IMR-90 (cell line): ENCODE measurements at regions not wholly inside any gene's neighbourhood (a gene's known extent, or its start where the extent isn't known, plus 50 kb on each side); places are given as distances from the start of the nearest gene placed in this dataset.

Experiments used
- ATAC-seq: fragments of 200-7000 bp; cut with Tn5 transposase; 2 replicates; pipeline ENCODE4 v1.9.1; 2020; ENCODE audit warnings: low read depth, mild to moderate bottlenecking, moderate library complexity
- BruUV-seq: library from RNA; stranded (reverse); fragments of 400-500 nt; replicated peaks from 2 replicates; lab custom pipeline; 2021; lab: Mats Ljungman, UMichigan
- CTCF ChIA-PET: fragments of 300-600 bp; formaldehyde crosslinking; extraction: SDS; loops from one replicate; lab custom pipeline; 2021; ENCODE audit warnings: antibody characterized with exemption; lab: Yijun Ruan, JAX
- POLR2A ChIA-PET: fragments of 300-600 bp; sonication (Branson Sonifier 250); formaldehyde crosslinking; loops from one replicate; lab custom pipeline; 2022; ENCODE audit warnings: antibody characterized with exemption; ENCODE audit not compliant: unreplicated experiment; lab: Charles Lee
- DNase-seq: peaks from one replicate; pipeline ENCODE4 v3.0.0; 2013
- H2AFZ ChIP-seq: replicated peaks from 2 replicates; pipeline ENCODE3; 2013; ENCODE audit warnings: low read length, mild to moderate bottlenecking; ENCODE audit not compliant: poor library complexity
- H2AK5ac ChIP-seq: 2 replicates; pipeline ENCODE4 v1.6.1; 2013; ENCODE audit warnings: low read depth, low read length, inconsistent platforms
- H2AK9ac ChIP-seq: replicated peaks from 2 replicates; pipeline ENCODE3; 2013; ENCODE audit warnings: mild to moderate bottlenecking, low read depth, low read length, moderate library complexity; ENCODE audit not compliant: poor library complexity
- H2BK120ac ChIP-seq: 2 replicates; pipeline ENCODE4 v1.6.1; 2013; ENCODE audit warnings: low read depth, low read length, inconsistent platforms
- H2BK15ac ChIP-seq: 3 replicates; pipeline ENCODE4 v1.6.1; 2013; ENCODE audit warnings: low read depth, low read length, inconsistent platforms
- H2BK20ac ChIP-seq: 2 replicates; pipeline ENCODE4 v1.6.1; 2013; ENCODE audit warnings: low read depth, mild to moderate bottlenecking, inconsistent platforms, low read length, moderate library complexity
- H2BK5ac ChIP-seq: 2 replicates; pipeline ENCODE4 v1.6.1; 2013; ENCODE audit warnings: mild to moderate bottlenecking, low read depth, low read length, inconsistent platforms; ENCODE audit not compliant: poor library complexity, severe bottlenecking
- H3K14ac ChIP-seq: replicated peaks from 2 replicates; pipeline ENCODE4 v1.6.1; 2013; ENCODE audit warnings: low read depth, low read length, inconsistent platforms
- H3K18ac ChIP-seq: 2 replicates; pipeline ENCODE4 v1.6.1; 2013; ENCODE audit warnings: low read depth, low read length, control low read depth
- H3K23ac ChIP-seq: 2 replicates; pipeline ENCODE4 v1.6.1; 2013; ENCODE audit warnings: low read depth, low read length, inconsistent platforms
- H3K27ac ChIP-seq: 2 replicates; pipeline ENCODE4 v1.5.1; 2013; ENCODE audit warnings: mild to moderate bottlenecking, control low read depth, low read length; ENCODE audit not compliant: insufficient read depth
- H3K27me3 ChIP-seq: 2 replicates; pipeline ENCODE4 v1.6.1; 2013; ENCODE audit warnings: low read length; ENCODE audit not compliant: control insufficient read depth, insufficient read depth
- H3K36me3 ChIP-seq: 2 replicates; pipeline ENCODE4 v1.6.1; 2013; ENCODE audit warnings: low read length, mixed read lengths; ENCODE audit not compliant: control insufficient read depth, insufficient read depth
- H3K4ac ChIP-seq: 2 replicates; pipeline ENCODE4 v1.6.1; 2013; ENCODE audit warnings: low read depth, low read length, inconsistent platforms
- H3K4me1 ChIP-seq: 2 replicates; pipeline ENCODE4 v1.6.1; 2013; ENCODE audit warnings: low read length, mixed read lengths; ENCODE audit not compliant: control insufficient read depth, insufficient read depth
- H3K4me2 ChIP-seq: 2 replicates; pipeline ENCODE4 v1.6.1; 2013; ENCODE audit warnings: low read depth, mild to moderate bottlenecking, control low read depth, low read length, moderate library complexity
- H3K4me3 ChIP-seq: 2 replicates; pipeline ENCODE4 v1.5.1; 2013; ENCODE audit warnings: low read depth, mild to moderate bottlenecking, control low read depth, low read length, moderate library complexity; ENCODE audit not compliant: insufficient read depth
- H3K56ac ChIP-seq: 2 replicates; pipeline ENCODE4 v1.6.1; 2013; ENCODE audit warnings: low read length, inconsistent platforms; ENCODE audit not compliant: insufficient read depth; ENCODE audit errors: extremely low read depth
- H3K79me1 ChIP-seq, 2 experiments: 2 replicates each; pipeline ENCODE4 v1.6.1; 2013; ENCODE audit warnings: low read length in 2 of 2, inconsistent platforms in 1 of 2, low read depth in 1 of 2
- H3K9ac ChIP-seq: 2 replicates; pipeline ENCODE4 v1.6.1; 2013; ENCODE audit warnings: low read depth, low read length, control low read depth
- H3K9me1 ChIP-seq: 2 replicates; pipeline ENCODE4 v1.6.1; 2013; ENCODE audit warnings: low read length, inconsistent platforms; ENCODE audit not compliant: insufficient read depth
- H3K9me3 ChIP-seq: 2 replicates; pipeline ENCODE4 v1.6.1; 2013; ENCODE audit warnings: low read length; ENCODE audit not compliant: control insufficient read depth, insufficient read depth
- H4K20me1 ChIP-seq: 2 replicates; pipeline ENCODE4 v1.6.1; 2013; ENCODE audit warnings: low read length, inconsistent platforms; ENCODE audit not compliant: insufficient read depth
- H4K5ac ChIP-seq: 2 replicates; pipeline ENCODE4 v1.6.1; 2013; ENCODE audit warnings: mild to moderate bottlenecking, low read depth, low read length, control low read depth
- H4K8ac ChIP-seq, 2 experiments: 2 replicates each; pipeline ENCODE4 v1.6.1; 2013; ENCODE audit warnings: low read depth in 2 of 2, low read length in 2 of 2, control low read depth in 1 of 2, inconsistent platforms in 1 of 2
- H4K91ac ChIP-seq: 2 replicates; pipeline ENCODE4 v1.6.1; 2013; ENCODE audit warnings: low read depth, low read length, inconsistent platforms; ENCODE audit not compliant: insufficient read depth
- BHLHE40 ChIP-seq: fragments of 150-350 bp; IDR thresholded peaks from 2 replicates; pipeline ENCODE4 v1.6.1; 2016; ENCODE audit warnings: mild to moderate bottlenecking, low read depth, low read length
- CEBPB ChIP-seq: IDR thresholded peaks from 2 replicates; pipeline ENCODE4 v1.6.1; 2012; ENCODE audit warnings: low read depth, low read length, improper control_type of control experiment
- CHD1 ChIP-seq: IDR thresholded peaks from 2 replicates; pipeline ENCODE4 v1.6.1; 2012; ENCODE audit warnings: low read depth, low read length, improper control_type of control experiment
- FOS ChIP-seq: fragments of 150-350 bp; IDR thresholded peaks from 2 replicates; pipeline ENCODE4 v1.6.1; 2016; ENCODE audit warnings: low read depth, low read length
- MAFK ChIP-seq: IDR thresholded peaks from 2 replicates; pipeline ENCODE4 v1.6.1; 2012; ENCODE audit warnings: low read depth, low read length, improper control_type of control experiment
- MAZ ChIP-seq: IDR thresholded peaks from 2 replicates; pipeline ENCODE4 v1.6.1; 2012; ENCODE audit warnings: low read depth, mild to moderate bottlenecking, low read length, improper control_type of control experiment, moderate library complexity, borderline replicate concordance
- MXI1 ChIP-seq: IDR thresholded peaks from 2 replicates; pipeline ENCODE4 v1.6.1; 2012; ENCODE audit warnings: low read depth, mild to moderate bottlenecking, low read length, moderate library complexity, borderline replicate concordance
- NFE2L2 ChIP-seq: fragments of 150-350 bp; IDR thresholded peaks from 2 replicates; pipeline ENCODE4 v1.6.1; 2016; ENCODE audit warnings: low read depth, mild to moderate bottlenecking, low read length
- POLR2A ChIP-seq: IDR thresholded peaks from 2 replicates; pipeline ENCODE4 v1.6.1; 2012; ENCODE audit warnings: mild to moderate bottlenecking, low read depth, low read length
- RAD21 ChIP-seq: IDR thresholded peaks from 2 replicates; pipeline ENCODE4 v1.6.1; 2012; ENCODE audit warnings: low read length, improper control_type of control experiment
- RCOR1 ChIP-seq: IDR thresholded peaks from 2 replicates; pipeline ENCODE4 v1.6.1; 2012; ENCODE audit warnings: mild to moderate bottlenecking, low read length, improper control_type of control experiment; ENCODE audit not compliant: insufficient replicate concordance
- RFX5 ChIP-seq: IDR thresholded peaks from 2 replicates; pipeline ENCODE4 v1.8.0; 2012; ENCODE audit warnings: low read depth, mild to moderate bottlenecking, low read length, moderate library complexity
- SMC3 ChIP-seq: fragments of 150-350 bp; IDR thresholded peaks from 2 replicates; pipeline ENCODE4 v1.6.1; 2016; ENCODE audit warnings: low read depth, mild to moderate bottlenecking, antibody characterized with exemption, low read length, moderate library complexity
- WGBS, 2 experiments: methylation state at CpG; one replicate each; pipeline versions ENCODE4 v1.1.5 to v1.1.7; 2013; ENCODE audit warnings: missing lambda C conversion rate in 2 of 2; ENCODE audit not compliant: insufficient read length in 1 of 2; ENCODE audit errors: extremely low coverage in 2 of 2; 5-methylcytosine and 5-hydroxymethylcytosine counted together
- dilution Hi-C: fragments of 300-500 bp; cut with HindIII; formaldehyde crosslinking; loops from one replicate; pipeline ENCODE4 v1.14.3; 2018; ENCODE audit warnings: low sequenced_read_pairs; ENCODE audit not compliant: unreplicated experiment
- in situ Hi-C: fragments of 300-500 bp; cut with MboI; formaldehyde crosslinking; loops from 3 replicates; pipeline ENCODE4 v1.14.3; 2019; ENCODE audit warnings: low sequenced_read_pairs, inconsistent platforms, mixed read lengths
- intact Hi-C: fragments of 100-400 bp; cut with micrococcal nuclease; formaldehyde crosslinking; loops from 2 replicates; pipeline ENCODE4 v1.10.0; 2022
- TF ChIP-seq, protein P1 (sequence below): fragments of 150-350 bp; IDR thresholded peaks from 2 replicates; pipeline ENCODE4 v1.6.1; 2017; ENCODE audit warnings: mild to moderate bottlenecking, antibody characterized with exemption, low read length, low read depth
- TF ChIP-seq, protein P2 (sequence below): conservative IDR thresholded peaks from 2 replicates; pipeline ENCODE4 v1.5.1; 2012; ENCODE audit warnings: mild to moderate bottlenecking, low read depth, low read length, improper control_type of control experiment
- TF ChIP-seq, protein P3 (sequence below): fragments of 150-350 bp; IDR thresholded peaks from 2 replicates; pipeline ENCODE4 v1.6.1; 2016; ENCODE audit warnings: low read depth, mild to moderate bottlenecking, low read length, moderate library complexity, borderline replicate concordance

DNA sequence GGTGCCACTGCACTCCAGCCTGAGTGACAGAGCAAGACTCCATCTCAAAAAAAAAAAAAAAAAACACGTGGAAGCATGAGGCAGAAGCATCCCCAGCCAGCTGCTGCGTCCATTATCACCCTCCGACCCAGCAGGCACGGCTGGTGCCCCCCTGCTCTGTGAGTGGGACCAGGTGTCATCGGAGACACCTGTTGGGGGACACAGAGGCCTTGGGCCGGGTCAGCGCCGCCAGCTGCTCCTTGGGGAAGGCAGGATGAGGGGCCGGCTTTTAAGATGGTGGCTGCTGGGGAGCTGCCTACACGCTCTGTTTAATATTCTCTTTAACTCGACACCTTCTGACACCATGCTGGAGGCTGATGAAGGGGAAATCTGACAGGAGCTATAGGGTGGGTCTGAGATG lies 80.2 kb upstream of the RUFY1 start:
- in situ Hi-C loops: no loop called here
- H3K36me3 ChIP-seq: no peaks in the 10 kb centered on the region

More for the DNA sequence above, 80.2 kb upstream of the RUFY1 start:
- no peak for DNase-seq
- Histone ChIP-seq H3K27ac (no peak overlapping the region), H3K4ac (no peak overlapping the region), H3K23ac (no peak overlapping the region), H2AK5ac (no peak overlapping the region), H2AFZ (no peak overlapping the region), H3K18ac (no peak overlapping the region), H3K4me2 (no peak overlapping the region), H3K4me1 (no peaks in the 10 kb centered on the region), H3K14ac (no peak overlapping the region), H4K8ac (no peak overlapping the region), H3K9ac (no peak overlapping the region), H3K9me1 (no peaks in the 10 kb centered on the region), H2BK120ac (no peak overlapping the region), H2AK9ac (no peak overlapping the region), H2BK20ac (no peak overlapping the region), H2BK15ac (no peak overlapping the region), H2BK5ac (no peak overlapping the region), H3K56ac (no peak overlapping the region), H4K20me1 (no peaks in the 10 kb centered on the region), H3K9me3 (no peaks in the 10 kb centered on the region), H3K79me1 (no peaks in the 10 kb centered on the region), H4K5ac (no peak overlapping the region), H4K91ac (no peak overlapping the region), H3K4me3 (no peak overlapping the region), H3K27me3 (no peaks in the 10 kb centered on the region)
- dilution Hi-C loops (no loop called here), intact Hi-C loops (no loop called here)
- TF ChIP-seq FOS: no peak
- TF ChIP-seq CHD1: no peak
- no peak for TF ChIP-seq MAFK
- TF ChIP-seq CEBPB: no peak
- TF ChIP-seq, protein P1, sequence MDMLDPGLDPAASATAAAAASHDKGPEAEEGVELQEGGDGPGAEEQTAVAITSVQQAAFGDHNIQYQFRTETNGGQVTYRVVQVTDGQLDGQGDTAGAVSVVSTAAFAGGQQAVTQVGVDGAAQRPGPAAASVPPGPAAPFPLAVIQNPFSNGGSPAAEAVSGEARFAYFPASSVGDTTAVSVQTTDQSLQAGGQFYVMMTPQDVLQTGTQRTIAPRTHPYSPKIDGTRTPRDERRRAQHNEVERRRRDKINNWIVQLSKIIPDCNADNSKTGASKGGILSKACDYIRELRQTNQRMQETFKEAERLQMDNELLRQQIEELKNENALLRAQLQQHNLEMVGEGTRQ: no peak
- TF ChIP-seq, protein P2, sequence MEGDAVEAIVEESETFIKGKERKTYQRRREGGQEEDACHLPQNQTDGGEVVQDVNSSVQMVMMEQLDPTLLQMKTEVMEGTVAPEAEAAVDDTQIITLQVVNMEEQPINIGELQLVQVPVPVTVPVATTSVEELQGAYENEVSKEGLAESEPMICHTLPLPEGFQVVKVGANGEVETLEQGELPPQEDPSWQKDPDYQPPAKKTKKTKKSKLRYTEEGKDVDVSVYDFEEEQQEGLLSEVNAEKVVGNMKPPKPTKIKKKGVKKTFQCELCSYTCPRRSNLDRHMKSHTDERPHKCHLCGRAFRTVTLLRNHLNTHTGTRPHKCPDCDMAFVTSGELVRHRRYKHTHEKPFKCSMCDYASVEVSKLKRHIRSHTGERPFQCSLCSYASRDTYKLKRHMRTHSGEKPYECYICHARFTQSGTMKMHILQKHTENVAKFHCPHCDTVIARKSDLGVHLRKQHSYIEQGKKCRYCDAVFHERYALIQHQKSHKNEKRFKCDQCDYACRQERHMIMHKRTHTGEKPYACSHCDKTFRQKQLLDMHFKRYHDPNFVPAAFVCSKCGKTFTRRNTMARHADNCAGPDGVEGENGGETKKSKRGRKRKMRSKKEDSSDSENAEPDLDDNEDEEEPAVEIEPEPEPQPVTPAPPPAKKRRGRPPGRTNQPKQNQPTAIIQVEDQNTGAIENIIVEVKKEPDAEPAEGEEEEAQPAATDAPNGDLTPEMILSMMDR: no peak
- TF ChIP-seq RCOR1: no peak
- no peak for TF ChIP-seq NFE2L2
- TF ChIP-seq SMC3: no peak
- TF ChIP-seq MXI1: no peak
- no peak for TF ChIP-seq RFX5
- TF ChIP-seq BHLHE40: no peak
- TF ChIP-seq RAD21: no peak
- no peak for TF ChIP-seq MAZ
- TF ChIP-seq POLR2A: no peak
- TF ChIP-seq, protein P3, sequence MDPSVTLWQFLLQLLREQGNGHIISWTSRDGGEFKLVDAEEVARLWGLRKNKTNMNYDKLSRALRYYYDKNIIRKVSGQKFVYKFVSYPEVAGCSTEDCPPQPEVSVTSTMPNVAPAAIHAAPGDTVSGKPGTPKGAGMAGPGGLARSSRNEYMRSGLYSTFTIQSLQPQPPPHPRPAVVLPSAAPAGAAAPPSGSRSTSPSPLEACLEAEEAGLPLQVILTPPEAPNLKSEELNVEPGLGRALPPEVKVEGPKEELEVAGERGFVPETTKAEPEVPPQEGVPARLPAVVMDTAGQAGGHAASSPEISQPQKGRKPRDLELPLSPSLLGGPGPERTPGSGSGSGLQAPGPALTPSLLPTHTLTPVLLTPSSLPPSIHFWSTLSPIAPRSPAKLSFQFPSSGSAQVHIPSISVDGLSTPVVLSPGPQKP: no peak
- ATAC-seq: no peak
- 73% methylated on average over 3 of the region's 11 CpGs; no CpG with 5 or more reads in 1 of the 2 experiments for WGBS, 2 experiments
- BruUV-seq: no TSS peak
- CTCF ChIA-PET: interaction anchor here (0.6 kb wide), 1 partner anchor 74 kb away, joined by 3 read pairs; no protein-coding TSS in a partner anchor
- POLR2A ChIA-PET: no interaction called here
